Heart left ventricle (tissue), 13 donors: ENCODE measurements at regions not wholly inside any gene's neighbourhood (a gene's known extent, or its start where the extent isn't known, plus 50 kb on each side); places are given as distances from the start of the nearest gene placed in this dataset.

Experiments used
- POLR2A ChIP-seq, 2 donors: fragments of 450-650 bp; IDR thresholded peaks; one replicate each; pipeline ENCODE4 v1.6.1; 2017; ENCODE audit warnings: antibody characterized with exemption in 2 of 2, mild to moderate bottlenecking in 2 of 2, moderate library complexity in 2 of 2
- TF ChIP-seq, protein P1 (sequence below), 12 donors: fragments of 200-600 bp; sonication (generic) in 4 of 12; IDR thresholded peaks; one replicate each; pipeline versions ENCODE4 v1.5.0 to v1.8.0; 2018 to 2022; ENCODE audit warnings: antibody characterized with exemption in 12 of 12, mild to moderate bottlenecking in 5 of 12
- donor health status: ischemic (EF 13 %, LVEDD 7.1; RV severe dilation, severe dysfunction).
- donor health status: DM: no; HTN: yes; CAD: no.
- donor health status: DM: no; HTN: no; CAD: no.
- donor health status: ischemic (EF 25% LVEDD 6.9; RV normal size, moderate dysfunction).
- donor health status: ischemic (EF 25% LVEDD 5.7; RV mildly dilated, moderate dysfunction).
- donor health status: ischemic (EF 35%, LVEDD 5.7; RV mildly dilated, moderate dysfunction).
- donor health status: nonischemic (EF 11% LVEDD 7.7; RV severe dilation, severe dysfunction).
- donor health status: DM: yes; HTN: yes; CAD: no.
- donor health status: PGD.
- donor health status: ischemic (EF 29% LVEDD 5.4; RV normal size, mild dysfunction).
- donor health status: nonischemic (EF 23%, LVEDD 6.1; RV moderate dilation, normal function).

GRCh38 chr13:105847527-105848291, 687.8 kb downstream of the EFNB2 start:
- TF ChIP-seq, protein P1, sequence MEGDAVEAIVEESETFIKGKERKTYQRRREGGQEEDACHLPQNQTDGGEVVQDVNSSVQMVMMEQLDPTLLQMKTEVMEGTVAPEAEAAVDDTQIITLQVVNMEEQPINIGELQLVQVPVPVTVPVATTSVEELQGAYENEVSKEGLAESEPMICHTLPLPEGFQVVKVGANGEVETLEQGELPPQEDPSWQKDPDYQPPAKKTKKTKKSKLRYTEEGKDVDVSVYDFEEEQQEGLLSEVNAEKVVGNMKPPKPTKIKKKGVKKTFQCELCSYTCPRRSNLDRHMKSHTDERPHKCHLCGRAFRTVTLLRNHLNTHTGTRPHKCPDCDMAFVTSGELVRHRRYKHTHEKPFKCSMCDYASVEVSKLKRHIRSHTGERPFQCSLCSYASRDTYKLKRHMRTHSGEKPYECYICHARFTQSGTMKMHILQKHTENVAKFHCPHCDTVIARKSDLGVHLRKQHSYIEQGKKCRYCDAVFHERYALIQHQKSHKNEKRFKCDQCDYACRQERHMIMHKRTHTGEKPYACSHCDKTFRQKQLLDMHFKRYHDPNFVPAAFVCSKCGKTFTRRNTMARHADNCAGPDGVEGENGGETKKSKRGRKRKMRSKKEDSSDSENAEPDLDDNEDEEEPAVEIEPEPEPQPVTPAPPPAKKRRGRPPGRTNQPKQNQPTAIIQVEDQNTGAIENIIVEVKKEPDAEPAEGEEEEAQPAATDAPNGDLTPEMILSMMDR (IDR thresholded peaks at IDR 0.05): no peak
- no peak for TF ChIP-seq POLR2A (IDR thresholded peaks at IDR 0.05)
